Erythroblast (primary cell): ENCODE measurements at regions not wholly inside any gene's neighbourhood (a gene's known extent, or its start where the extent isn't known, plus 50 kb on each side); places are given as distances from the start of the nearest gene placed in this dataset.

Experiments
- GATA1 ChIP-seq: IDR thresholded peaks from 2 replicates; pipeline ENCODE4 v1.6.1; 2011; ENCODE audit warnings: low read depth, mild to moderate bottlenecking, control low read depth, low read length, moderate library complexity
- POLR2A ChIP-seq: IDR thresholded peaks from 2 replicates; pipeline ENCODE4 v1.6.1; 2011; ENCODE audit warnings: mild to moderate bottlenecking, low read length

DNA sequence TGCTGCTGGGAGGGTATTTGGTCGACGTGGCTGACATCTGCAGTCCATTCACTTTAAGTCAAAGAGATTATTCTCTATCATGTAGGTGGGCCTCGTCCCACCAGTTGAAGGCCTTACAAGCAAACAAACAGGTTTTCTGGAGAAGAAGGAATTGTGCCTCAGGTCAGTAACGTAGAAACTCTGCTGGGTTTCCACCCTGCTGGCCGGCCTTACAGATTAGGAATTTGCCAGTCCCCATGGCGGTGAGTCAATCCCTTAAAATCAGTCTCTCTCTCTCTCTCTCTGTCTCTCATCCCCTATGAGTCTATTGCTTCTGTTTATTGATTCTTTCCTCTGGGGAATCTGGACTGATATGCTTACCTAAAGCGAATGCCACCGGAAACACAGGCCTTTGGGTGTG is 75.4 kb upstream of the FGF3 start:
- TF ChIP-seq POLR2A (no peak), GATA1 (no peak)
